ENCODE measurements at regions not wholly inside any gene's neighbourhood (a gene's known extent, or its start where the extent isn't known, plus 50 kb on each side); places are given as distances from the start of the nearest gene placed in this dataset.

GRCh38 chr6:6418421-6418820 lies 98.0 kb upstream of the F13A1 start:
- ChIA-PET CTCF (no interaction called here), POLR2A (no interaction called here)
- Histone ChIP-seq H3K4me1 (no peaks in the 10 kb centered on the region), H3K4me3 (no peak overlapping the region), H3K27ac (no peak overlapping the region), H3K9me3 (no peaks in the 10 kb centered on the region), H3K4me2 (no peak overlapping the region)
- TF ChIP-seq ZFP36 (IDR thresholded peaks at IDR 0.05; ENCODE audit: borderline replicate concordance, partially characterized antibody) (no peak), POLR2AphosphoS2 (conservative IDR thresholded peaks at IDR 0.05; ENCODE audit: low read length) (no peak), MAFK (IDR thresholded peaks at IDR 0.05; ENCODE audit: partially characterized antibody) (peak; percentile 74)
- ATAC-seq, result no peak
- no peak for DNase-seq (ENCODE audit: low read depth in 1 of 2, low spot score in 1 of 2)
- FAIRE-seq, result no peak
- 49% methylated on average over 3 of the region's 3 CpGs for WGBS (ENCODE audit: missing lambda C conversion rate)

GRCh38 chr6:6420107-6420506 lies 99.6 kb upstream of the F13A1 start:
- WGBS (ENCODE audit: missing lambda C conversion rate), result 0% methylated on average over 1 of the region's 1 CpG
- FAIRE-seq, result no peak

GRCh38 chr6:6434151-6434550 lies 113.7 kb upstream of the F13A1 start:
- no peaks in the 10 kb centered on the region for H3K9me3 ChIP-seq
- no peak for ATAC-seq
- no peak overlapping the region for H3K4me3 ChIP-seq
- no peak for TF ChIP-seq PHF8 (IDR thresholded peaks at IDR 0.05; ENCODE audit: borderline replicate concordance, low read depth)
- no peak for TF ChIP-seq MYC (IDR thresholded peaks at IDR 0.05; ENCODE audit: borderline replicate concordance, low read length)
- no peak for TF ChIP-seq GATA3 (IDR thresholded peaks at IDR 0.05; ENCODE audit: borderline replicate concordance)
- TF ChIP-seq BCL3 (IDR thresholded peaks at IDR 0.05), result no peak
- TF ChIP-seq CBX8 (IDR thresholded peaks at IDR 0.05), result no peak
- TF ChIP-seq USF2 (IDR thresholded peaks at IDR 0.05), result no peak
- no peak for TF ChIP-seq NPAS2 (CRISPR knock-in tag; IDR thresholded peaks at IDR 0.05; ENCODE audit: borderline replicate concordance)
- no peak for TF ChIP-seq EHMT2 (IDR thresholded peaks at IDR 0.05; ENCODE audit: low read depth)
- no peak for TF ChIP-seq FOSB (CRISPR knock-in tag; IDR thresholded peaks at IDR 0.05)
- no peak for TF ChIP-seq POLR2A (IDR thresholded peaks at IDR 0.05; ENCODE audit: low read length)
- no peak for TF ChIP-seq MAZ (IDR thresholded peaks at IDR 0.05; ENCODE audit: borderline replicate concordance, low read depth, low read length)
- no peak for TF ChIP-seq ZSCAN20 (CRISPR knock-in tag; IDR thresholded peaks at IDR 0.05)
- TF ChIP-seq CBX2 (IDR thresholded peaks at IDR 0.05; ENCODE audit: borderline replicate concordance, low read depth), result no peak
- no peak for TF ChIP-seq JUNB (IDR thresholded peaks at IDR 0.05)
- TF ChIP-seq ESRRA (IDR thresholded peaks at IDR 0.05; ENCODE audit: borderline replicate concordance, low read length), result no peak
- H3K4me1 ChIP-seq, result no peaks in the 10 kb centered on the region
- H3K27ac ChIP-seq, result no peak overlapping the region
- no peak overlapping the region for H3K4me2 ChIP-seq
- CTCF ChIA-PET, result interaction anchor here (0.6 kb wide), 1 partner anchor 25 kb away, joined by 3 read pairs; no protein-coding TSS in a partner anchor
- WGBS (ENCODE audit: missing lambda C conversion rate), result 16% methylated on average over 2 of the region's 2 CpGs
- no peak for FAIRE-seq
- POLR2A ChIA-PET, result no interaction called here
- DNase-seq (ENCODE audit: low read depth in 1 of 2, low spot score in 1 of 2), result no peak

More at GRCh38 chr6:6420107-6420506, 99.6 kb upstream of the F13A1 start:
- Histone ChIP-seq H3K27ac (no peak overlapping the region), H3K4me3 (no peak overlapping the region), H3K4me2 (no peak overlapping the region), H3K9me3 (no peaks in the 10 kb centered on the region), H3K4me1 (no peaks in the 10 kb centered on the region)
- POLR2A ChIA-PET, result no interaction called here
- DNase-seq (ENCODE audit: low read depth in 1 of 2, low spot score in 1 of 2) (no peak), ATAC-seq (no peak)
- TF ChIP-seq EP300 (IDR thresholded peaks at IDR 0.05) (no peak), TFCP2L1 (CRISPR knock-in tag; IDR thresholded peaks at IDR 0.05) (no peak), E2F6 (IDR thresholded peaks at IDR 0.05; ENCODE audit: borderline replicate concordance, low read depth) (no peak), MAZ (IDR thresholded peaks at IDR 0.05; ENCODE audit: borderline replicate concordance, low read depth, low read length) (no peak), CBX8 (IDR thresholded peaks at IDR 0.05) (no peak), RAD21 (conservative IDR thresholded peaks at IDR 0.05 in 1 of 2, IDR thresholded peaks at IDR 0.05 in 1 of 2) (no peak), NFE2L2 (conservative IDR thresholded peaks at IDR 0.05; ENCODE audit: low read length) (no peak), RARB (CRISPR knock-in tag; IDR thresholded peaks at IDR 0.05) (no peak), ZFP36 (IDR thresholded peaks at IDR 0.05; ENCODE audit: borderline replicate concordance, partially characterized antibody) (no peak), ZNF302 (CRISPR knock-in tag; IDR thresholded peaks at IDR 0.05) (no peak), BHLHE40 (IDR thresholded peaks at IDR 0.05; ENCODE audit: low read depth, low read length) (no peak), CBX2 (IDR thresholded peaks at IDR 0.05; ENCODE audit: borderline replicate concordance, low read depth) (no peak), FOSB (CRISPR knock-in tag; IDR thresholded peaks at IDR 0.05) (no peak), FOSL2 (IDR thresholded peaks at IDR 0.05) (no peak), FOSL2 (CRISPR knock-in tag; IDR thresholded peaks at IDR 0.05) (no peak), RCOR1 (IDR thresholded peaks at IDR 0.05; ENCODE audit: low read depth, low read length) (no peak)
- CTCF ChIA-PET, result no interaction called here

Measured in A549 (cell line).